ENCODE measurements at regions not wholly inside any gene's neighbourhood (a gene's known extent, or its start where the extent isn't known, plus 50 kb on each side); places are given as distances from the start of the nearest gene placed in this dataset.

GRCh38 chr10:50988792-50989191 is 85.5 kb upstream of the PRKG1 start:
- no peak for TF ChIP-seq POLR2A (IDR thresholded peaks at IDR 0.05)
- TF ChIP-seq CTCF (IDR thresholded peaks at IDR 0.05) = peak; percentile 18 to 60 (median 44)
